HCT116 (cell line): ENCODE measurements at regions not wholly inside any gene's neighbourhood (a gene's known extent, or its start where the extent isn't known, plus 50 kb on each side); places are given as distances from the start of the nearest gene placed in this dataset.

ENCODE experiments used
- ATAC-seq: fragments of 200-7000 bp; cut with Tn5 transposase; 2 replicates; pipeline ENCODE4 v1.9.1; 2020; ENCODE audit warnings: mild to moderate bottlenecking, moderate library complexity
- BruUV-seq: library from RNA; stranded (reverse); fragments of 400-500 nt; replicated peaks from 2 replicates; lab custom pipeline; 2021; lab: Mats Ljungman, UMichigan
- CTCF ChIA-PET: fragments of 300-600 bp; sonication (Branson Sonifier 250); formaldehyde crosslinking; loops from one replicate; lab custom pipeline; 2021; ENCODE audit warnings: antibody characterized with exemption; lab: Charles Lee
- POLR2A ChIA-PET: fragments of 300-600, 350-600 bp; sonication (Branson Sonifier 250); formaldehyde crosslinking; loops from one replicate; lab custom pipeline; 2021; ENCODE audit warnings: antibody characterized with exemption; lab: Charles Lee
- RAD21 ChIA-PET, 2 experiments: fragments of 300-600 bp; sonication (Branson Sonifier 250); formaldehyde crosslinking; loops; one replicate each; lab custom pipeline; 2023; ENCODE audit warnings: low total read pairs in 2 of 2; ENCODE audit not compliant: uncharacterized antibody in 2 of 2, unreplicated experiment in 2 of 2, low non-redundant PET in 1 of 2; lab: Charles Lee
- DNase-seq: peaks from one replicate; pipeline ENCODE4 v3.0.0-alpha.2; 2010; ENCODE audit warnings: low read depth, low spot score
- H2AFZ ChIP-seq: fragments of 200-600 bp; shearing (Covaris generic), sonication (generic); 2 replicates; pipeline ENCODE4 v1.6.1; 2017; ENCODE audit warnings: low read depth, mixed run types, mixed read lengths, antibody characterized with exemption, low read length; ENCODE audit not compliant: poor library complexity, severe bottlenecking
- H3K27ac ChIP-seq: 2 replicates; pipeline ENCODE4 v1.5.1; 2012; ENCODE audit warnings: low read depth, low read length
- H3K27me3 ChIP-seq: fragments of 200-600 bp; sonication (generic); 2 replicates; pipeline ENCODE4 v1.6.1; 2016; ENCODE audit warnings: mixed run types, low read length, mixed read lengths; ENCODE audit not compliant: insufficient read depth
- H3K36me3 ChIP-seq, 2 experiments: fragments of 200-500 bp in 1 of 2; fragments of 200-600 bp in 1 of 2; sonication (Bioruptor generic) in 1 of 2; sonication (generic) in 1 of 2; 2 replicates each; pipeline versions ENCODE4 v1.5.1 to v1.6.1; 2014 to 2016; ENCODE audit warnings: low read length in 2 of 2, inconsistent platforms in 1 of 2, mixed read lengths in 1 of 2, mixed run types in 1 of 2; ENCODE audit not compliant: insufficient read depth in 2 of 2, control insufficient read depth in 1 of 2
- H3K4me1 ChIP-seq, 2 experiments: fragments of 200-600 bp in 1 of 2; sonication (generic) in 1 of 2; 2 replicates each; pipeline versions ENCODE4 v1.5.1 to v1.6.1; 2012 to 2017; ENCODE audit warnings: low read length in 2 of 2, inconsistent platforms in 1 of 2, mild to moderate bottlenecking in 1 of 2, mixed read lengths in 1 of 2, mixed run types in 1 of 2, moderate library complexity in 1 of 2; ENCODE audit not compliant: insufficient read depth in 2 of 2, control insufficient read depth in 1 of 2
- H3K4me2 ChIP-seq: fragments of 200-600 bp; sonication (generic); 2 replicates; pipeline ENCODE4 v1.6.1; 2017; ENCODE audit warnings: mixed run types, low read length, mixed read lengths
- H3K4me3 ChIP-seq, 2 experiments: fragments of 200-600 bp in 1 of 2; sonication (generic) in 1 of 2; replicated peaks in 1 of 2; 2 replicates each; pipeline ENCODE4 v1.5.1; 2011 to 2016; ENCODE audit warnings: low read length in 2 of 2, control low read depth in 1 of 2, low read depth in 1 of 2, mild to moderate bottlenecking in 1 of 2, mixed read lengths in 1 of 2, mixed run types in 1 of 2
- H3K79me2 ChIP-seq: fragments of 200-600 bp; sonication (generic); 2 replicates; pipeline ENCODE4 v1.6.1; 2017; ENCODE audit warnings: mild to moderate bottlenecking, mixed run types, low read length, moderate library complexity, mixed read lengths; ENCODE audit not compliant: insufficient read depth
- H3K9ac ChIP-seq: fragments of 200-600 bp; sonication (generic); 2 replicates; pipeline ENCODE4 v1.6.1; 2016; ENCODE audit warnings: low read length, mixed read lengths
- H3K9me2 ChIP-seq: fragments of 200-600 bp; sonication (generic), shearing (Covaris generic); 2 replicates; pipeline ENCODE4 v1.6.1; 2017; ENCODE audit warnings: mixed run types, mild to moderate bottlenecking, moderate library complexity; ENCODE audit not compliant: insufficient read depth
- H3K9me3 ChIP-seq, 2 experiments: fragments of 200-500 bp in 1 of 2; fragments of 200-600 bp in 1 of 2; sonication (Bioruptor generic) in 1 of 2; sonication (generic) in 1 of 2; 2 replicates each; pipeline ENCODE4 v1.6.1; 2014 to 2017; ENCODE audit warnings: low read length in 2 of 2, mixed read lengths in 2 of 2, inconsistent platforms in 1 of 2, low read depth in 1 of 2, mild to moderate bottlenecking in 1 of 2, mixed run types in 1 of 2, moderate library complexity in 1 of 2; ENCODE audit not compliant: control insufficient read depth in 1 of 2, insufficient read depth in 1 of 2
- H4K20me1 ChIP-seq: fragments of 200-600 bp; sonication (generic), shearing (Covaris generic); 2 replicates; pipeline ENCODE4 v1.6.1; 2017; ENCODE audit warnings: mixed run types, mild to moderate bottlenecking, moderate library complexity; ENCODE audit not compliant: insufficient read depth
- CBX3 ChIP-seq: IDR thresholded peaks from 2 replicates; pipeline ENCODE4 v1.6.1; 2012; ENCODE audit warnings: low read depth
- CEBPB ChIP-seq: IDR thresholded peaks from 2 replicates; pipeline ENCODE4 v1.6.1; 2012; ENCODE audit warnings: low read depth
- EGR1 ChIP-seq: IDR thresholded peaks from 2 replicates; pipeline ENCODE4 v1.6.1; 2012; ENCODE audit warnings: low read depth
- ELF1 ChIP-seq: IDR thresholded peaks from 2 replicates; pipeline ENCODE4 v1.6.1; 2012; ENCODE audit warnings: low read depth, borderline replicate concordance
- EZH2 ChIP-seq: fragments of 200-600 bp; sonication (generic); IDR thresholded peaks from 2 replicates; pipeline ENCODE4 v1.6.1; 2017; ENCODE audit warnings: antibody characterized with exemption, mixed run types
- EZH2phosphoT487 ChIP-seq: fragments of 200-600 bp; IDR thresholded peaks from 2 replicates; pipeline ENCODE4 v1.6.1; 2018; ENCODE audit warnings: antibody characterized with exemption, borderline replicate concordance
- FOSL1 ChIP-seq: IDR thresholded peaks from 2 replicates; pipeline ENCODE4 v1.6.1; 2012; ENCODE audit warnings: low read depth
- SIN3A ChIP-seq: IDR thresholded peaks from 2 replicates; pipeline ENCODE4 v1.6.1; 2012; ENCODE audit warnings: low read depth
- SP1 ChIP-seq: IDR thresholded peaks from 2 replicates; pipeline ENCODE4 v1.6.1; 2012; ENCODE audit warnings: low read depth
- TCF7L2 ChIP-seq: IDR thresholded peaks from 2 replicates; pipeline ENCODE4 v1.7.0; 2011; ENCODE audit warnings: borderline replicate concordance, inconsistent platforms; ENCODE audit not compliant: insufficient read depth, insufficient read length; ENCODE audit errors: extremely low read depth
- YY1 ChIP-seq: IDR thresholded peaks from 2 replicates; pipeline ENCODE4 v1.6.1; 2011; ENCODE audit warnings: low read length, low read depth, moderate library complexity, mild to moderate bottlenecking; ENCODE audit not compliant: insufficient replicate concordance; ENCODE audit errors: extremely low read depth
- ZNF274 ChIP-seq: fragments of 200-500 bp; sonication (Bioruptor generic); IDR thresholded peaks from 2 replicates; pipeline ENCODE4 v1.6.1; 2014; ENCODE audit warnings: mild to moderate bottlenecking, low read depth, low read length, inconsistent platforms
- intact Hi-C: fragments of 100-400 bp; cut with micrococcal nuclease; formaldehyde crosslinking; loops from 2 replicates; pipeline ENCODE4 v1.10.0; 2022
- TF ChIP-seq, protein P1 (sequence below): IDR thresholded peaks from 2 replicates; pipeline ENCODE4 v1.6.1; 2012; ENCODE audit warnings: low read depth

- Histone ChIP-seq H3K9me3 (no peaks in the 10 kb centered on the region), H3K4me1 (peaks cover 0 to 4% of the 10 kb centered on the region in 2 experiments; a peak in 2 of 4 replicates), H2AFZ (no peak overlapping the region), H3K36me3 (no peaks in the 10 kb centered on the region), H3K9ac (no peak overlapping the region), H3K79me2 (no peaks in the 10 kb centered on the region), H3K9me2 (no peaks in the 10 kb centered on the region)
- ATAC-seq = no peak
- ChIA-PET POLR2A (interaction anchor here (0.6 kb wide), 1 partner anchor 45 kb away, joined by 5 read pairs; no protein-coding TSS in a partner anchor), RAD21 (interaction anchor here in 1 of 2 experiments (0.6 kb wide), 1 partner anchor 325 kb away, joined by 3 read pairs; no protein-coding TSS in a partner anchor)
- intact Hi-C loops = no loop called here
- no TSS peak for BruUV-seq
- no peak for TF ChIP-seq CBX3
- TF ChIP-seq SIN3A = no peak
- TF ChIP-seq, all 23 proteins: peak for 0
- CTCF ChIA-PET = no interaction called here
- H3K27ac ChIP-seq = no peak overlapping the region
- no peak for DNase-seq
- no peaks in the 10 kb centered on the region for H4K20me1 ChIP-seq
- no peak overlapping the region for H3K4me2 ChIP-seq
- 0 out of 2 replicates have a peak, but pooled peaks cover 4% of the 10 kb centered on the region for H3K27me3 ChIP-seq
- no peak overlapping the region for H3K4me3 ChIP-seq
Measured at GRCh38 chr20:1822564-1823449, 72.4 kb upstream of the SIRPA start.

- Histone ChIP-seq H3K4me1 (peaks cover 0 to 19% of the 10 kb centered on the region in 2 experiments; a peak in 2 of 4 replicates), H3K9me3 (no peaks in the 10 kb centered on the region), H3K27me3 (0 out of 2 replicates have a peak, but pooled peaks cover 4% of the 10 kb centered on the region), H3K79me2 (no peaks in the 10 kb centered on the region), H3K9ac (no peak overlapping the region), H4K20me1 (no peaks in the 10 kb centered on the region), H3K36me3 (no peaks in the 10 kb centered on the region), H3K4me3 (no peak overlapping the region), H3K9me2 (no peaks in the 10 kb centered on the region), H2AFZ (no peak overlapping the region), H3K4me2 (no peak overlapping the region), H3K27ac (no peak overlapping the region)
- no TSS peak for BruUV-seq
- DNase-seq (no peak), ATAC-seq (no peak)
- intact Hi-C loops = no loop called here
- POLR2A ChIA-PET = no interaction called here
- RAD21 ChIA-PET = no interaction called here
- no peak for TF ChIP-seq EZH2phosphoT487
- TF ChIP-seq, protein P1, sequence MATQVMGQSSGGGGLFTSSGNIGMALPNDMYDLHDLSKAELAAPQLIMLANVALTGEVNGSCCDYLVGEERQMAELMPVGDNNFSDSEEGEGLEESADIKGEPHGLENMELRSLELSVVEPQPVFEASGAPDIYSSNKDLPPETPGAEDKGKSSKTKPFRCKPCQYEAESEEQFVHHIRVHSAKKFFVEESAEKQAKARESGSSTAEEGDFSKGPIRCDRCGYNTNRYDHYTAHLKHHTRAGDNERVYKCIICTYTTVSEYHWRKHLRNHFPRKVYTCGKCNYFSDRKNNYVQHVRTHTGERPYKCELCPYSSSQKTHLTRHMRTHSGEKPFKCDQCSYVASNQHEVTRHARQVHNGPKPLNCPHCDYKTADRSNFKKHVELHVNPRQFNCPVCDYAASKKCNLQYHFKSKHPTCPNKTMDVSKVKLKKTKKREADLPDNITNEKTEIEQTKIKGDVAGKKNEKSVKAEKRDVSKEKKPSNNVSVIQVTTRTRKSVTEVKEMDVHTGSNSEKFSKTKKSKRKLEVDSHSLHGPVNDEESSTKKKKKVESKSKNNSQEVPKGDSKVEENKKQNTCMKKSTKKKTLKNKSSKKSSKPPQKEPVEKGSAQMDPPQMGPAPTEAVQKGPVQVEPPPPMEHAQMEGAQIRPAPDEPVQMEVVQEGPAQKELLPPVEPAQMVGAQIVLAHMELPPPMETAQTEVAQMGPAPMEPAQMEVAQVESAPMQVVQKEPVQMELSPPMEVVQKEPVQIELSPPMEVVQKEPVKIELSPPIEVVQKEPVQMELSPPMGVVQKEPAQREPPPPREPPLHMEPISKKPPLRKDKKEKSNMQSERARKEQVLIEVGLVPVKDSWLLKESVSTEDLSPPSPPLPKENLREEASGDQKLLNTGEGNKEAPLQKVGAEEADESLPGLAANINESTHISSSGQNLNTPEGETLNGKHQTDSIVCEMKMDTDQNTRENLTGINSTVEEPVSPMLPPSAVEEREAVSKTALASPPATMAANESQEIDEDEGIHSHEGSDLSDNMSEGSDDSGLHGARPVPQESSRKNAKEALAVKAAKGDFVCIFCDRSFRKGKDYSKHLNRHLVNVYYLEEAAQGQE = no peak
- TF ChIP-seq CEBPB = no peak
- TF ChIP-seq EGR1 = no peak
- no peak for TF ChIP-seq TCF7L2
- no peak for TF ChIP-seq SP1
- no peak for TF ChIP-seq FOSL1
- no peak for TF ChIP-seq YY1
- no peak for TF ChIP-seq EZH2
- TF ChIP-seq ZNF274 = no peak
- TF ChIP-seq SIN3A = no peak
- TF ChIP-seq ELF1 = no peak
- CTCF ChIA-PET = no interaction called here
Measured at GRCh38 chr20:1820138-1821079, 74.8 kb upstream of the SIRPA start.
